ENCODE measurements at regions not wholly inside any gene's neighbourhood (a gene's known extent, or its start where the extent isn't known, plus 50 kb on each side); places are given as distances from the start of the nearest gene placed in this dataset.

- no peak for DNase-seq (ENCODE audit: insufficient read length)
- FAIRE-seq = no peak
- TF ChIP-seq TAF1 (IDR thresholded peaks at IDR 0.05; ENCODE audit: borderline replicate concordance, low read depth, low read length) = no peak
- no peak for TF ChIP-seq POLR2AphosphoS5 (IDR thresholded peaks at IDR 0.05; ENCODE audit: low read depth, low read length)
- no peak for TF ChIP-seq POLR2A (IDR thresholded peaks at IDR 0.05; ENCODE audit: low read depth, low read length)
Measured at GRCh38 chr3:177563792-177564191, 366.5 kb upstream of the TBL1XR1 start.

GRCh38 chr3:177565981-177566380, 368.7 kb upstream of the TBL1XR1 start:
- no peak for DNase-seq (ENCODE audit: insufficient read length)
- FAIRE-seq = no peak

GRCh38 chr3:177567833-177568232, 370.6 kb upstream of the TBL1XR1 start:
- no peak for FAIRE-seq
- TF ChIP-seq POLR2A (IDR thresholded peaks at IDR 0.05; ENCODE audit: low read depth, low read length) (no peak), POLR2AphosphoS5 (IDR thresholded peaks at IDR 0.05; ENCODE audit: low read depth, low read length) (no peak)
- no peak for DNase-seq (ENCODE audit: insufficient read length)

More at GRCh38 chr3:177565981-177566380, 368.7 kb upstream of the TBL1XR1 start:
- no peak for TF ChIP-seq POLR2AphosphoS5 (IDR thresholded peaks at IDR 0.05; ENCODE audit: low read depth, low read length)
- no peak for TF ChIP-seq POLR2A (IDR thresholded peaks at IDR 0.05; ENCODE audit: low read depth, low read length)
- TF ChIP-seq TAF1 (IDR thresholded peaks at IDR 0.05; ENCODE audit: borderline replicate concordance, low read depth, low read length) = no peak

GRCh38 chr3:177569193-177569592, 371.9 kb upstream of the TBL1XR1 start:
- FAIRE-seq (no peak), DNase-seq (ENCODE audit: insufficient read length) (no peak)
- no peak for TF ChIP-seq TAF1 (IDR thresholded peaks at IDR 0.05; ENCODE audit: borderline replicate concordance, low read depth, low read length)
- TF ChIP-seq POLR2AphosphoS5 (IDR thresholded peaks at IDR 0.05; ENCODE audit: low read depth, low read length) = no peak

GRCh38 chr3:177569875-177570657, 372.8 kb upstream of the TBL1XR1 start:
- FAIRE-seq (no peak), DNase-seq (ENCODE audit: insufficient read length) (no peak)
- no peak for TF ChIP-seq POLR2A (IDR thresholded peaks at IDR 0.05; ENCODE audit: low read depth, low read length)
- no peak for TF ChIP-seq POLR2AphosphoS5 (IDR thresholded peaks at IDR 0.05; ENCODE audit: low read depth, low read length)
- no peak for TF ChIP-seq TAF1 (IDR thresholded peaks at IDR 0.05; ENCODE audit: borderline replicate concordance, low read depth, low read length)

- TF ChIP-seq POLR2AphosphoS5 (IDR thresholded peaks at IDR 0.05; ENCODE audit: low read depth, low read length) (no peak), TAF1 (IDR thresholded peaks at IDR 0.05; ENCODE audit: borderline replicate concordance, low read depth, low read length) (no peak), POLR2A (IDR thresholded peaks at IDR 0.05; ENCODE audit: low read depth, low read length) (no peak)
- DNase-seq (ENCODE audit: insufficient read length) = no peak
- FAIRE-seq = no peak
Measured at GRCh38 chr3:177571271-177571943, 374.1 kb upstream of the TBL1XR1 start.

- TF ChIP-seq TAF1 (IDR thresholded peaks at IDR 0.05; ENCODE audit: borderline replicate concordance, low read depth, low read length) (no peak), POLR2AphosphoS5 (IDR thresholded peaks at IDR 0.05; ENCODE audit: low read depth, low read length) (no peak), POLR2A (IDR thresholded peaks at IDR 0.05; ENCODE audit: low read depth, low read length) (no peak)
- FAIRE-seq (no peak), DNase-seq (ENCODE audit: insufficient read length) (no peak)
Measured at GRCh38 chr3:177571944-177572315, 374.6 kb upstream of the TBL1XR1 start.

GRCh38 chr3:177574222-177574856, 377.1 kb upstream of the TBL1XR1 start:
- TF ChIP-seq TAF1 (IDR thresholded peaks at IDR 0.05; ENCODE audit: borderline replicate concordance, low read depth, low read length) = no peak
- no peak for TF ChIP-seq POLR2AphosphoS5 (IDR thresholded peaks at IDR 0.05; ENCODE audit: low read depth, low read length)
- TF ChIP-seq POLR2A (IDR thresholded peaks at IDR 0.05; ENCODE audit: low read depth, low read length) = no peak
- DNase-seq (ENCODE audit: insufficient read length) = no peak

GRCh38 chr3:177576746-177577145, 379.5 kb upstream of the TBL1XR1 start:
- no peak for TF ChIP-seq POLR2AphosphoS5 (IDR thresholded peaks at IDR 0.05; ENCODE audit: low read depth, low read length)
- no peak for TF ChIP-seq POLR2A (IDR thresholded peaks at IDR 0.05; ENCODE audit: low read depth, low read length)
- no peak for TF ChIP-seq TAF1 (IDR thresholded peaks at IDR 0.05; ENCODE audit: borderline replicate concordance, low read depth, low read length)
- FAIRE-seq (no peak), DNase-seq (ENCODE audit: insufficient read length) (no peak)

More at GRCh38 chr3:177574222-177574856, 377.1 kb upstream of the TBL1XR1 start:
- FAIRE-seq = no peak

- no peak for DNase-seq (ENCODE audit: insufficient read length)
- FAIRE-seq = no peak
- no peak for TF ChIP-seq POLR2AphosphoS5 (IDR thresholded peaks at IDR 0.05; ENCODE audit: low read depth, low read length)
- TF ChIP-seq POLR2A (IDR thresholded peaks at IDR 0.05; ENCODE audit: low read depth, low read length) = no peak
- no peak for TF ChIP-seq TAF1 (IDR thresholded peaks at IDR 0.05; ENCODE audit: borderline replicate concordance, low read depth, low read length)
Measured at GRCh38 chr3:177578488-177578887, 381.2 kb upstream of the TBL1XR1 start.

- FAIRE-seq (no peak), DNase-seq (ENCODE audit: insufficient read length) (no peak)
Measured at GRCh38 chr3:177579419-177579818, 382.1 kb upstream of the TBL1XR1 start.

GRCh38 chr3:177580437-177580836, 383.2 kb upstream of the TBL1XR1 start:
- no peak for FAIRE-seq
- TF ChIP-seq POLR2AphosphoS5 (IDR thresholded peaks at IDR 0.05; ENCODE audit: low read depth, low read length) (no peak), POLR2A (IDR thresholded peaks at IDR 0.05; ENCODE audit: low read depth, low read length) (no peak), TAF1 (IDR thresholded peaks at IDR 0.05; ENCODE audit: borderline replicate concordance, low read depth, low read length) (no peak)

More at GRCh38 chr3:177579419-177579818, 382.1 kb upstream of the TBL1XR1 start:
- TF ChIP-seq POLR2A (IDR thresholded peaks at IDR 0.05; ENCODE audit: low read depth, low read length) = no peak

More at GRCh38 chr3:177580437-177580836, 383.2 kb upstream of the TBL1XR1 start:
- DNase-seq (ENCODE audit: insufficient read length) = no peak
